ENCODE measurements at regions not wholly inside any gene's neighbourhood (a gene's known extent, or its start where the extent isn't known, plus 50 kb on each side); places are given as distances from the start of the nearest gene placed in this dataset.

DNA sequence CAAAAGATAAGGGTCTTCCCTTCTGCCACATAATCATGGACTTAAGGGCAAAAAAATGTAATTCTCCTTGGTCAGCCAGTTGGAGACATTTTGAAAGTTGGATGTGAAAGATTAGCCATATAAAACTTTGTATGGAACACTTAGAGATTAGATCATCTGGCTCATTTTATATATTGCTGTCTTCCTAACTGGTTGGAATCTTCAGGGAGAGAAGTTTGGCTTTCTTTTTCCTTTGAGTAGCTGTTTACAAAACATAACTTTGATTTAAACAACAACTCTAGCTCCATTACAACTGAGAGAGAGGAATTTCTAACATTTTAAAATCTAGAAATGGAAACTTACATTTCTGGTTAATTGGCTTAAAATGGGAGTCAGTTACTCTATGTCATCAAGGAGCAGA lies 132.7 kb downstream of the RDH14 start:
- TF ChIP-seq, protein P1, sequence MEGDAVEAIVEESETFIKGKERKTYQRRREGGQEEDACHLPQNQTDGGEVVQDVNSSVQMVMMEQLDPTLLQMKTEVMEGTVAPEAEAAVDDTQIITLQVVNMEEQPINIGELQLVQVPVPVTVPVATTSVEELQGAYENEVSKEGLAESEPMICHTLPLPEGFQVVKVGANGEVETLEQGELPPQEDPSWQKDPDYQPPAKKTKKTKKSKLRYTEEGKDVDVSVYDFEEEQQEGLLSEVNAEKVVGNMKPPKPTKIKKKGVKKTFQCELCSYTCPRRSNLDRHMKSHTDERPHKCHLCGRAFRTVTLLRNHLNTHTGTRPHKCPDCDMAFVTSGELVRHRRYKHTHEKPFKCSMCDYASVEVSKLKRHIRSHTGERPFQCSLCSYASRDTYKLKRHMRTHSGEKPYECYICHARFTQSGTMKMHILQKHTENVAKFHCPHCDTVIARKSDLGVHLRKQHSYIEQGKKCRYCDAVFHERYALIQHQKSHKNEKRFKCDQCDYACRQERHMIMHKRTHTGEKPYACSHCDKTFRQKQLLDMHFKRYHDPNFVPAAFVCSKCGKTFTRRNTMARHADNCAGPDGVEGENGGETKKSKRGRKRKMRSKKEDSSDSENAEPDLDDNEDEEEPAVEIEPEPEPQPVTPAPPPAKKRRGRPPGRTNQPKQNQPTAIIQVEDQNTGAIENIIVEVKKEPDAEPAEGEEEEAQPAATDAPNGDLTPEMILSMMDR (conservative IDR thresholded peaks at IDR 0.05 in 1 of 2, IDR thresholded peaks at IDR 0.05 in 1 of 2; ENCODE audit: low read depth in 1 of 2, low read length in 2 of 2): no peak
- TF ChIP-seq EZH2 (IDR thresholded peaks at IDR 0.05; ENCODE audit: low read length, missing control alignments): no peak

Measured in fibroblast of lung (primary cell).